WI38 (cell line): ENCODE measurements at regions not wholly inside any gene's neighbourhood (a gene's known extent, or its start where the extent isn't known, plus 50 kb on each side); places are given as distances from the start of the nearest gene placed in this dataset.

ENCODE experiments used
- H3K4me3 ChIP-seq: 2 replicates; pipeline ENCODE4 v1.5.1; 2011; ENCODE audit warnings: low read depth, mild to moderate bottlenecking, control low read depth, low read length
- TF ChIP-seq, protein P1 (sequence below): IDR thresholded peaks from 2 replicates; pipeline ENCODE4 v1.5.1; 2012; ENCODE audit warnings: low read depth, mild to moderate bottlenecking, control low read depth, low read length

DNA sequence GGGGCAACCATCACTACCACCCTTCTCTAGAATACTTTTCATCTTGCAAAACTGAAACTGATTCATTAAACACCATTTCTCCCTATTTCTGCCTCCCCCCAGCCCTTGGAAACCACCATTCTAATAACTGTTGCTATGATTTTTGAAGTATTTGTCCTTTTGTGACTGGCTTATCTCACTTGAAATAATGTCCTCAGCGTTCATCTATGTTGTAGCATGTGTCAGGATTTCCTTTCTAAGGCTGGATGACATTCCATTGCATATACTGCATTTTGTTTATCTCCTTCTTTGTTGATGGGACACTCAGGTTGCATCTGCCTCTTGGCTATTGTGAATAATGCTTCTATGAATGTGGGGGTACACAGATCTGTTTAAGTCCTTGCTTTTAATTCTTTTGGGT lies 327.6 kb upstream of the ZNF32 start:
- no peak overlapping the region for H3K4me3 ChIP-seq
- TF ChIP-seq, protein P1, sequence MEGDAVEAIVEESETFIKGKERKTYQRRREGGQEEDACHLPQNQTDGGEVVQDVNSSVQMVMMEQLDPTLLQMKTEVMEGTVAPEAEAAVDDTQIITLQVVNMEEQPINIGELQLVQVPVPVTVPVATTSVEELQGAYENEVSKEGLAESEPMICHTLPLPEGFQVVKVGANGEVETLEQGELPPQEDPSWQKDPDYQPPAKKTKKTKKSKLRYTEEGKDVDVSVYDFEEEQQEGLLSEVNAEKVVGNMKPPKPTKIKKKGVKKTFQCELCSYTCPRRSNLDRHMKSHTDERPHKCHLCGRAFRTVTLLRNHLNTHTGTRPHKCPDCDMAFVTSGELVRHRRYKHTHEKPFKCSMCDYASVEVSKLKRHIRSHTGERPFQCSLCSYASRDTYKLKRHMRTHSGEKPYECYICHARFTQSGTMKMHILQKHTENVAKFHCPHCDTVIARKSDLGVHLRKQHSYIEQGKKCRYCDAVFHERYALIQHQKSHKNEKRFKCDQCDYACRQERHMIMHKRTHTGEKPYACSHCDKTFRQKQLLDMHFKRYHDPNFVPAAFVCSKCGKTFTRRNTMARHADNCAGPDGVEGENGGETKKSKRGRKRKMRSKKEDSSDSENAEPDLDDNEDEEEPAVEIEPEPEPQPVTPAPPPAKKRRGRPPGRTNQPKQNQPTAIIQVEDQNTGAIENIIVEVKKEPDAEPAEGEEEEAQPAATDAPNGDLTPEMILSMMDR: no peak

DNA sequence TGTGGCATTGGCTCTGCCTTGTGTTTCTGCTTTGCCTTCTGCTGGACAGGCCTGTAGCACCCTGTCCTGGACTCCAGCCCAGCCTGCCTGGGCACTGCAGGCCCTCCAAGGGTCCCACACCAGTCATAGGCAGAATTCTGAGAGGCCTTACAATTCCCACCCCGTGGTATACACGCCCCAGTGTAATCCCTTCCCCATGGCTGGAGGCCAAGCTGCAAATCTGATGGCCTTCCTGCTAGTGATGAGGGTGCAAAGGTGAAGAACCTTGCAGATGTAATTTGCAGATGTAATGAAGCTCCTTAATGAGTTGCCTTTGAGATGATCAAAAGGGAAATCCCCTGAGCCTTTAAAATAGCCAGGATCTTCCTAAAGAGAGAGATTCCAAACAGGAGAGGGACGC lies 325.1 kb upstream of the ZNF32 start:
- no peak overlapping the region for H3K4me3 ChIP-seq
- TF ChIP-seq, protein P1: no peak

DNA sequence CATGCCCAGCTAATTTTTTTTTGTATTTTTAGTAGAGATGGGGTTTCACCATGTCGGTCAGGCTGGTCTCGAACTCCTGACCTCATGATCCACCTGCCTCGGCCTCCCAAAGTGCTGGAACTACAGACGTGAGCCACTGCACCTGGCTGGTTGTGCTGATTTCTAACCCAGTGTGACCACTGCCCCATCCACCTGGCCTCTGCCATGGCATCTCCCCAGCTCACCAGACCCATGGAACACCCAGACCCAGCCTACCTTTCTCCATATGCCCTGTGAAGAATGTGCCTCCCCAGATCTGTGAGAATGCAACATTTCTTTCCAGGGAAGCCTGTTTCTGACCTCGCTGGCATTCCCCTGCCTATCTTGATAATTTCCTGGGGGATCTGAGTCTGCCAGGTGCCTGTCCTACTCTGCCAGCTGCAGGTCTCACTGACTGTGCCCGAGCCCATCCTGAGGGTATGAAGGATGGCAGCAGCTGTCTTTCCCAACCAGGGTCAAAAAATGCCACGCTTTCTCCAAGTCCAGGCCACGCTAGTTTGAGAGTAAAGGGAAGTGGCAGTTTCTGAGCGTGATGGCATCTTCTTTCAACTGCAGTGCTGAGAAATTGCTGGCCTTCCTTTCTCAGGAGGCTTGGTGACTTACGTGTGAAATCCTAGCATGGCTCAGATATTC lies 324.4 kb upstream of the ZNF32 start:
- TF ChIP-seq, protein P1: no peak
- H3K4me3 ChIP-seq: no peak overlapping the region

DNA sequence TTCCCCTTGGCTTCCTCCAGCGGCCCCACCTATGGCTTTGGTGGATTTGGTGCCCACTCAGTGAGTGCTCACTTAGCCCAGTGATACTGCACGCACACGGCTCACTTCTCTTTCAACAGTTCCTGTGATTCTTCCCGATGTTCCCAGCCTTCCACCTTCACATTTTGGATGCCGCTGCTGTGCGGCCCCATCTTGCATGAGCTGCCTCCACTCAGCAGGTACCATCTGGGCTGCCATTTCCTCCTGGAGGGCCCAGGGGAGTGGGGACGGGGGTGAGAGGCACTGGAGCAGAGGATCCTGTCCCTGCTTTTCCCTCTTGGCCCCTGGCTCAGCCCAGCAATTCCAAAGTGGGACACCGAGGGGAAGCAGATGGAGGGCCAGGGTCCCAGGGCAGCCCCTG lies 323.3 kb upstream of the ZNF32 start:
- no peak overlapping the region for H3K4me3 ChIP-seq
- TF ChIP-seq, protein P1: no peak

DNA sequence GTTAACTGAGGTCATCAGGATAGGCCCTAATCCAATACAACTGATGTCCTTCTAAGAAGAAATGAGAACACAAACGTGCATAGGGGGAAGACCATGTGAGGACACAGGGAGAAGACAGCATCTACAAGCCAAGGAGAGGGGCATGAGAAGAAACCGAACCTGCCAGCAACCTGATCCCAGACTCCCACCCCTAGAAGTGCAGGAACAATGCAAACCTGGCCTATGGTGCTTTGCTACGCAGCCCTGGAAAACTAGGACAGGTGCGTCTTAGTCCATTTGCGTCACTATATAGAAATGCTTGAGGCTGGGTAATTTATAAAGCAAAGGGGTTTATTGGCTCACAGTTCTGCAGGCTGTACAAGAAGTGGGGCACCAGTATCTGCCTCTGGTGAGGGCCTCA lies 322.6 kb upstream of the ZNF32 start:
- TF ChIP-seq, protein P1: no peak
- H3K4me3 ChIP-seq: no peak overlapping the region

DNA sequence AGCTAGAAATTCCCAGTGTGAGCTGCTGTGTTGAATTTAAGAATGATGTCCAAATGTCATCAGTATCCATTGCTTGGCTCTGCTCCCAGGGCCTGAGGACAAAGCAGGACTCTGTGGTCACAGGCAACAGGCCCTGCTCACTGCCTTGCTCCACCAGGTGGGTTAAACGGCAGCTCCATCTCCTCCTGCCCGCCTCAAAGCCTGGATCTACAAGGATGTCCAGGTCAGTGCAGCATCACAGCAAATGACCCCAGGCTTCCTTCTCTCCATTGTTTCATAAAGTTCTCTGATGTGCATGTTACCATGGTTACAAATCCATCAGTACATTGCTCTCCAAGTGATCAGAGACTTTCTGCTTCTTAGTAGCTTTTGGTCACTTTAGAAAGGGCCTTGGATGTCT lies 322.0 kb upstream of the ZNF32 start:
- TF ChIP-seq, protein P1: no peak
- no peak overlapping the region for H3K4me3 ChIP-seq

DNA sequence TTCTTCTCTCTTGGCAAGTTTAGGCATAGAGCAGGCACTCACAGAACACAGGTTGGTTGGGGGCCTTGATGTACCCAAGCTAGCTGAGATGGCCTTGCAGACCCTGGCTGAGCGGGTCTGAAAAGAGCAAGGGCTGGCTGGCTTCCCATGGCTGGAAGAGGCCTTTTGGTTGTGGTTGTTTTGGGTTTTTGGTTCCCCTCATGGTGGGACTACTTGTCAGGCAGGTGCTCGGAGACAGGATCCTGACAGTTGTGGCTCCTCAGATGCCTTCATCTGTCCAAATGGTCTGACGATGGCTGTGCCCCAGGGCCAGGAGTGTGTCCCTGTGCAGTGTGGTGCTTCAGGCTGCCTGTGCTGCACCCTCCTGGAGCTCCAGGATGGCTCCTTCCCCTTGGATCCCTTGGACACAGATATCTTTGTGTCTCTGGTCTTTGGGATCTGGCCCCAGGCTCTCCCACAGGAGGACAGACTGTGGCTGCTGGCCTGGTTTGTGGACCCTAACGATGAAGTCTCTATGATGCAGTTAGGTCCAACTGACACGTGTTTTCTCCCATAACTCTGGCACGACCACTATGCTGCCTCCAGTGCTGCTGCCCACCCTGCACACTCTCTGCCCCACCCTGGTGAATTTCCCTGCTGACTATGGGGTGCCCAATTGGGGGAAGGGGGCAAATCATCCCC lies 321.5 kb upstream of the ZNF32 start:
- TF ChIP-seq, protein P1: no peak
- H3K4me3 ChIP-seq: no peak overlapping the region
